Mucosa of gallbladder (tissue), 1 donor: ENCODE measurements at regions not wholly inside any gene's neighbourhood (a gene's known extent, or its start where the extent isn't known, plus 50 kb on each side); places are given as distances from the start of the nearest gene placed in this dataset.
A peak's percentile ranks its signal among the peaks of the same experiment; 100 is the strongest.
"Not testable (repeated sequence)": the region's sequence is repeated elsewhere in the genome, so short reads cannot be mapped to it uniquely, and the experiment has no call there.

Experiments
- DNase-seq: peaks from one replicate; pipeline ENCODE4 v3.0.0-alpha.2; 2020; ENCODE audit warnings: low spot score
- donor health status: DM: no; HTN: no; CAD: no.

DNA sequence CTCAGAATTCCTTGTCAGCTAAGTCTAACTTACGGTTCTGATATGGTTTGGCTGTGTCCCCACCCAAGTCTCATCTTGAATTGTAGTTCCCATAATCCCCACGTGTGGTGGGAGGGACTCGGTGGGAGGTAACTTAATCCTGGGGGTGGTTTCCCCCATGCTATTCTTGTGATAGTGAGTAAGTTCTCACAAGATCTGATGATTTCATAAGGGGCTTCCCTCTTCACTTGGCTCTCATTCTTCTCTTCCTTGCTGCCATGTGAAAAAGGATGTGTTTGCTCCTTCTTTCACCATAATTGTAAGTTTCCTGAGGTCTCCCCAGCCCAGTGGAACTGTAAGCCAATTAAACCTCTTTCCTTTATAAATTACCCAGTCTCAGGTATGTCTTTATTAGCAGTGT, 163.0 kb downstream of the PMAIP1 start:
- DNase-seq, result not testable (repeated sequence)

DNA sequence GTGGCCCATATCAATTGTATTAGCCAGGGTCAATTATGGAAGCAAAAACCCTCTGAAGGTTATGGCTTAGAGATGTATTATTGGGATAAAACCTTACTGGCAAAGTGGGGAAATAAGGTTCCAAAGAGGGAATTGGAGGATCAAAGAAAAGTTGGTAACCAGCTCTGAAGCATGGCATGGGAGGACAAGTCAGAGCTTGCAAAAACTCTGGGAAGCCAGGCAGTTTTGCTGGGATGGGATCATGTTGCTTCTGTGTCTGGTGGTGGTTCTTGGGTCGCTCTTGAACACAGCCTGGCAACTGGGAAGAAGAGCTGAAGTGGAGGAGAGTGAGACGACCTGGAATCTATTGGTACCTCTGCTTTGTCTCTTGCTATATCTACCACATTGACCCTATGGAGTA, 162.6 kb downstream of the PMAIP1 start:
- DNase-seq, result no peak

- DNase-seq, result no peak
These were observed 160.8 kb downstream of the PMAIP1 start for GRCh38 chr18:60060578-60060977.

- no peak for DNase-seq
These were observed 160.2 kb downstream of the PMAIP1 start for GRCh38 chr18:60060026-60060425.

GRCh38 chr18:60059216-60059615, 159.4 kb downstream of the PMAIP1 start:
- DNase-seq, result no peak

GRCh38 chr18:60053747-60054304, 154.0 kb downstream of the PMAIP1 start:
- peak; percentile 25 for DNase-seq

DNA sequence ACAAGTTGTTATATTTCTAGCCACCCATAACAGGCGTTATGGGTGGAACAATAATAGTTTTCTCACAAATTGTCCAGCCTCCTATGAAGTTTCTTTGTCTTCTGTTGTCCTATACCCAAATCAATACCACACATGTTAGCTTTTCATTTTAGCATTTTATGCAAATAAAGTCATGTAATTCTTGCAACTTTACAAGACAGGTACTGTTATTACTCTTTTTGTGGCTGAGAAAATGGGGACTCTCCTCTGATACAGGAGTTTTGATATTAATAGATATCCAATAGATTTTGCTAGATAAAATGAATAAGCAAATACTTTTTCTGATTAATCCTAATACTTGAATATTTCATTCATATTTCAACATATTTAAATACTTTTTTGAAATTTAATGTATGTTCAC, 151.0 kb downstream of the PMAIP1 start:
- no peak for DNase-seq

DNA sequence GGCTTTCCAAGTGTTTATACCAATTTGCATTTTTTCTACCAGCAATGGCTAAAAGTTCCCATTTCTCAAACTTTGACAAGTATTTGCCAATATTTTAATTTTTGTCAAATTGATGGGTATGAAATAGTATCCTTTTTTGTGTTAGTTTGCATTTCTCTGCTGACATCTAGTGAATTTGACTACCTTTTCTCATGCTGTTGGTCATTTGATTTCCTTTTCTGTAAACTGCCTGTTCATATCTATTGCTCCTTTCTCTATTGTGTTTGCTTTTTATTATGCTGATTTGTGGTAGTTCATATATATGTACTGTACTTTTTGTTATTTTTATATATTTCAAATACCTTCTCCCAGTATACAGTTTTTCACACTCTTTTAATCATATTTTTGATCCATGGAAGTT, 149.4 kb downstream of the PMAIP1 start:
- no peak for DNase-seq

DNA sequence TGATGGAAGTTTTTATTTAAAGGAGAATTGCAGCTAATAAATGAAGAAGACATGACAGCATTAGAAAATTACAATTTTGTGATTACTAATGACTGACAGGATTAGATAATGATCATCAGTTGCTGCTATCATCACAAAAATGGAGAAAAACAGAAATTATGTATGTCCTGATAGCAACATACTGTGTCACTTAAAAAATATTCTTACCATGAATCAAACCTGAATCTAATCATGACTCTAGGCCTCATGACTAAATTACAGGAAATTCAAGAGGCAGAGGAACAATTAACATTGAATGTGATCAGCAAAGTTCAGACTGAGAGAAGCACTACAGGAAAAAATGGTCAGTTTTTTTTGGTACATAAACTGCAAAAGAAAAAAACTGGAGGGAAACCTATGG, 147.8 kb downstream of the PMAIP1 start:
- no peak for DNase-seq

GRCh38 chr18:60044290-60045006, 144.7 kb downstream of the PMAIP1 start:
- DNase-seq, result no peak

DNA sequence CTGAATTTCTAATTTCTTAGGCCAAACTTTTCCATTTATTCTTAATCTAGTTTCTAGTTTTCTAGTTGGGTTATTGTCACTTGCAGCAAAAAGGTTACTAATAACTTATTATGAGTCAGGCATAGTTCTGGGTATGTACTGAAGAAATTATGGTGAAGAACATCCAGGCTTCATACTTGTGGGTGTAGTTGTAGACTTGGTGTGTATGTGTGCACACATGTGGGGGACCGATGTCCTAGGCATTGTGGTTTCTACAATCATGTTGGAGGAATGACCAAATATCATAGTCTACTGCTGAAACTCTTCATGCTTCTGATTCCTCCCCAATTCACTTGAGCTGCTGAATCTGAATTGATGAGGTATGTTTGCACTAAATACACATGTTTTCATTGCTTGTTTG, 141.2 kb downstream of the PMAIP1 start:
- DNase-seq, result no peak

GRCh38 chr18:60038731-60039130, 138.9 kb downstream of the PMAIP1 start:
- DNase-seq, result no peak

DNA sequence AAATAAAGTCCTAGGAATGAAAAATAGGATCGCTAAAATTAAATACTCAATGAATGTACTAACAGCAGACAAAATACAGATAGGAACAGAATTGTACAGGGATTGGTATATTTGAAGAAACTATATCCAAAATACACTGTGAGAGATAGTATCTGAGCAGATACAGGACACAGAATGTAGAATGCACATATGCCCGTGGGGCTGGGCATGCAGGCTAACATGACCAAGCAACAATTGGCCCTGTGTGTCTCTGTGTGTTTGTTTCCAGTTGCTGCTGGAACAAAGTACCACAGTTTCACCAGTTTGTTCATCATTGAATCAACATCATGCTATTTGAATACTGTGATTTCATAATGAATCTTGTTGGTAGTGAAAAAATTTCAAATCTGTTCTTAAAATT, 127.6 kb downstream of the PMAIP1 start:
- DNase-seq, result no peak

GRCh38 chr18:60024857-60025256, 125.1 kb downstream of the PMAIP1 start:
- no peak for DNase-seq

- DNase-seq, result no peak
These were observed 124.5 kb downstream of the PMAIP1 start for GRCh38 chr18:60024345-60024744.

DNA sequence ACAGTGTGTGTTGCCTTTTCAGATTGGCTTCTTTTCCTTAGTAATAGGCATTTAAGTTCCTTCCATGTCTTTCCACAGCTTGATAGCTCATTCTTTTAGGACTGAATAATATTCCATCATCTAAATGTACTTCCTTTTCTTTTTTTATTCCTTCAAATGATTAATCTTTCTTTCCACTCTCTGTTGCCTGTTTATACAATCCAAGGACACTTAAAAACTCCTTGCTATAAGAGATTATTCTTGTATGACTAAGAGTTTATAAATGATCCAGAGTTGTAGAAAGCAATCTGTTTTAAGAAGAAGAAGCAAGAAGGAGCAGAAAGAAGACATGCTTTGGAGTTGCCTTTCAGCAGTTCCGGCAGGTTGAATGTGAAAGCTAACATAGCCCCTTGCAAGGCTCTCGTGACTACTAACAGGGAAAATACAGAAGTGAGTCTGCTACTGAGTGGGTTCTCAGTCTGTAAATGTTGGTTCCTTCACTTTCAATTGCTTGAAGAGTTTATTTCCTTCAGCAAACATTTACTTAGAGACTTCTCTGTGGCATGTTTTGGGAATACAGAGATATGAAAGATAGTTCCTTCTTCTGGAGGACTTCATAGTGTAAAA, 123.0 kb downstream of the PMAIP1 start:
- DNase-seq, result no peak

DNA sequence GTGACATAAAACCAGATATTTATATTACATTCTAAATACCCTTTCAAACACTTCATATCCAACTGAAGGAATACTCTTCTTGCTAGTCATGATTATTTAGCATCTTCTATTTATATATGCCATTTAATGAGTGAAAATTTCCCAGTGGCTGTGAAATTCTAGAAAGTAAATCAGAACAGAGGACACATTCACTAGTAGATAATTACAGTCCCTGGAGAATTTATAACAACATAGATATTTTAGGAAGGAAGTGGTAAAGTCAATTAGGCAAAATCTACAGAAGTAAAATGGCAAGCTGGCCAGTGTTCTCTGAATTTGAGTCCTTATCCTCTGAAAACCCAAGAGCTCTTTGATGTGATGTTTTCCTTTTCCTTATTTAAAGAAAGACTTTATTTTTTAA, 121.8 kb downstream of the PMAIP1 start:
- DNase-seq, result no peak

DNA sequence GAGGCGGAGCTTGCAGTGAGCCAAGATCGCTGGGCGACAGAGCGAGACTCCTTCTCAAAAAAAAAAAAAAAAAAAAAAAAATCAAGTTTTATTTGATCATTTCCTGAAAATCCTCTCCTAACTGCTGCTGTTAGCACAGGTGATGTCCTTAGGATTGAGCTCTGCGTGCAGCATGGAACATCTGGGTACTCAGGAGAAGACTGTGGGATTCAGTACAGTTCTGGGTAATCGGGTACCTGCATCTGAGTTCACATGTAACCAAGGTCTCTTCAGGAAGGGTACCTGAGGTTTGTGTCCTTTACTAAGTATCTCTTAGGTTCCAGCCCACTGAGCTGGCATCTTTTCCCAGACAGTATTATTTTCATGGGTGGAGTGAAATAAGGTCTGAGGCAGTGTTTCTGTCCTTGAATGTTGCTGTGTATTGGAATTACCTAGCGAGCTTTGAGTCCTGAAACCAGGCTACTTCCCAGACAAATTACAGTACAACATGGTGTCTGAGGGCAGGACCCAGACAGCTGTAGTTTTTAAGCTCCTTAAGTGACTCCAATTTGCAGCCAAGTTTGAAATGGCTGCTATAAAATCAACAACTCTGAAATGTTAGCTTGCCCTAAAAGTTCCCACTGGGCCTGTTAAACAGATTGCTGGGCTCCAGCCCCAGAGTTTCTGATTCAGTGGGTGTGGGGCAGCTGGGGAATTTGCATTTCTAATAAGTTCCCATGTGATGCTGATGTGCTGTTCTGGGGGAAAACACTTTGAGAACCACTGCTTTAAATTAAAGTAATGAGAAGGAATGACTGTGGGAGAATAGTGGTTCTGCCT, 120.5 kb downstream of the PMAIP1 start:
- no peak for DNase-seq

DNA sequence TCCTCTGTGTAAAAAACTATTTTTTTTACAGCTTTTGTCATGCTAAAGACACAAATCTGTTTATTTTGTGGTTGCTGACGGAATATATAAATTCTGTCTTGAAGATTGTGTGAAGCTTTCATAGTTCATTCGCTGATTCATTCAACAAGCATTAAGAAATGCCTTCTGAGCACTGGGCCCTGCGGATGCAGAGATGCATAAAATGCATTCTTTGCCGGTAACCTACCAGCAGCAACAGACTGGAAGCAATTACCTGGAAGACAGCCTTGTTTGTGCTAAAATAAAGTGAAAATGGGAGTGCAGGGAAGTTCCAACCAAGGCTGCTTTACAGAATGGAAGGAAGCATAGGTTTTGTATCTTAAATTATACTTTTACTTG, 119.7 kb downstream of the PMAIP1 start:
- DNase-seq, result no peak

GRCh38 chr18:60018618-60019462, 119.0 kb downstream of the PMAIP1 start:
- DNase-seq, result no peak

DNA sequence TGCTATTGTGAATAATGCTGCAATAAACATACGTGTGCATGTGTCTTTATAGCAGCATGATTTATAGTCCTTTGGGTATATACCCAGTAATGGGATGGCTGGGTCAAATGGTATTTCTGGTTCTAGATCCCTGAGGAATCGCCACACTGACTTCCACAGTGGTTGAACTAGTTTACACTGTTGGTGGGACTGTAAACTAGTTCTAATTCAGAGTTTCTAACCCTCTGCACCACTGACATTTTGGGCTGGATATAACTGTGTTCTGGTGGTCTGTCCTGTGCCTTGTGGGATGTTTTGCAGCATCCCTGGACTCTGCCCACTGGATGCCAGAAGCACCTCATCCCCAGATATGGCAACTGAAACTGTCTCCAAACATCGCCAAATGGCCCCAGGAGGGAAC, 118.3 kb downstream of the PMAIP1 start:
- DNase-seq, result not testable (repeated sequence)

DNA sequence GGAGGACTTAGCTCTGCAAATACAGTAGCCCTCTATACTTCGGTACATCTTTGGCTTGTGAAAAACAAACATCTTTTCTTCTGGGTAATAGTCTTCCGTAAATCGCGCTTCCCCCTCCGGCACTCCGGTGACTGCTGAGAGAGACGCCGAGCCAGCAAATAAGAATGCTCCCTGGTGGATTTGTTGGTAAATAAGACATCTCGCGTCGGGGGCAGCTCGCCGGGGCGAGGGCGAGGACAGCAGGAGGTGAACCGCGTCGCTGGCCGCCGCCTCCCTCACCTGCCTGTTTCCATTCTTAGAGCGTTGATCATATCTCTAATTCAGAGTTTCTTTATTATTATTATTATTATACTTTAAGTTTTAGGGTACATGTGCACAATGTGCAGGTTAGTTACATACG, 117.6 kb downstream of the PMAIP1 start:
- no peak for DNase-seq
